ENCODE measurements at regions not wholly inside any gene's neighbourhood (a gene's known extent, or its start where the extent isn't known, plus 50 kb on each side); places are given as distances from the start of the nearest gene placed in this dataset.

DNA sequence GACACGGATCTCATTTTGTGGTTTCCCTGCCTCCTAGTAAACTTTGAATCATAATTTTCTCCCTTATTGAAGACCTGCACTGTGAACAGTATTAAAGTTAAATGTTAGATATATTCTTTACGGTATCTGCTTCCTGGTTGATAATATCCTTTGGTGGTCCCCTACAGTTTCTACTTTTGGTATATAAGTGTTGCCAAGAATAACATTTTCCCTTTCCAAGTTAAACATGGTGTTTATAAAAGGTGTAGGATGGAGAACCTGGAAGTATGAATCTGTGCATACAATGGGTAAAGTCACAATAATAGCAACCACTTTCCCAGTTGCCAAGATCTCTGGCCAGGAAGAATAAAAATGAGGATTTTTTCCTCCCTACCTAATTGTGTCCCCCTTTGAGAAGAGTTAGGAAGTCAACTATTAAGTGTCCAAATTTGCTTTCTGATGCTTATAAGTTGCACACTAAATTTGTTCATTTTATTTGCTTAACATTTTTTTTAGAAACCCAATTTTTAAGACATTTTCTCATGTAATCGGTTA lies 201.0 kb upstream of the STK17B start:
- TF ChIP-seq, protein P1, sequence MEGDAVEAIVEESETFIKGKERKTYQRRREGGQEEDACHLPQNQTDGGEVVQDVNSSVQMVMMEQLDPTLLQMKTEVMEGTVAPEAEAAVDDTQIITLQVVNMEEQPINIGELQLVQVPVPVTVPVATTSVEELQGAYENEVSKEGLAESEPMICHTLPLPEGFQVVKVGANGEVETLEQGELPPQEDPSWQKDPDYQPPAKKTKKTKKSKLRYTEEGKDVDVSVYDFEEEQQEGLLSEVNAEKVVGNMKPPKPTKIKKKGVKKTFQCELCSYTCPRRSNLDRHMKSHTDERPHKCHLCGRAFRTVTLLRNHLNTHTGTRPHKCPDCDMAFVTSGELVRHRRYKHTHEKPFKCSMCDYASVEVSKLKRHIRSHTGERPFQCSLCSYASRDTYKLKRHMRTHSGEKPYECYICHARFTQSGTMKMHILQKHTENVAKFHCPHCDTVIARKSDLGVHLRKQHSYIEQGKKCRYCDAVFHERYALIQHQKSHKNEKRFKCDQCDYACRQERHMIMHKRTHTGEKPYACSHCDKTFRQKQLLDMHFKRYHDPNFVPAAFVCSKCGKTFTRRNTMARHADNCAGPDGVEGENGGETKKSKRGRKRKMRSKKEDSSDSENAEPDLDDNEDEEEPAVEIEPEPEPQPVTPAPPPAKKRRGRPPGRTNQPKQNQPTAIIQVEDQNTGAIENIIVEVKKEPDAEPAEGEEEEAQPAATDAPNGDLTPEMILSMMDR (conservative IDR thresholded peaks at IDR 0.05), result no peak
- H3K27ac ChIP-seq, result no peak overlapping the region

DNA sequence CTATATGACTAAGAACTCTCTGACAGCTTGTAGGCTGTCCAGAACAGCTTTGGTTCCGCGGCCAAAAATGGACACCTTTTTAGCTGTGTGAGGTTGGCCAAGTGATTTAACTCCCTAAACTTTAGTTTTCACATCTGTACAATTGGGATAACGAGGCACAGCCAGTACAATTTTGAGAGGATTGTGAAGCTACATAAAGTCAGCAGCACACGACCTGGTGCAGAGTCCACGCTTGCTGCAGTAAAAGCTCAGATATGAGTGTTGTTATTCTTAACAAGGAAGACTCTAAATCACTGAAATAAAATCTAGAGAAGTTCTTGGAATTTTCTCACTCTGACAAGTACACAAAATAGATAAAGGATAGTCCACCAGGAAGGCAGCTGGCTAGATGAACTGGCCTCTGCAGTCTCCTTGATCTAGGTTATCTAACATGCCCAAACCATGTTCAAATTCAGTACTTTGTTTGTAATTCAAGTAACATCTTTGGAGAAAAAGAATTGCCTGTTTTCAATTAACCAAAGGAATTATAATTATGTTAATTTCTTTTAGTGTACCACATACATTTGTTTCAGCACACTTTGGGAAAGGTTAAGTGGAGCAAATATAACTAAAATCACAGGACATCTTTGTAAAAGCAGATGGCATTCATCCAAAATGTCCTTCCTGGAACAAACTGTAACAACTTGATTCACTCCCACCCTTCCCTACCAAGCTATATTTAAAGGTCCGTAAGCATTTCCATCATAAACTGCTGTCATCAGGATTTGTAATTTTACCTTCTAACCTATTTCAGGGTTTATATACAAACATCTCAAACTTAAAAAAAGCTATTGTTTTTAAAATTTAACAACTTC lies 201.7 kb upstream of the STK17B start:
- TF ChIP-seq, protein P1 (conservative IDR thresholded peaks at IDR 0.05), result no peak
- H3K27ac ChIP-seq, result no peak overlapping the region

DNA sequence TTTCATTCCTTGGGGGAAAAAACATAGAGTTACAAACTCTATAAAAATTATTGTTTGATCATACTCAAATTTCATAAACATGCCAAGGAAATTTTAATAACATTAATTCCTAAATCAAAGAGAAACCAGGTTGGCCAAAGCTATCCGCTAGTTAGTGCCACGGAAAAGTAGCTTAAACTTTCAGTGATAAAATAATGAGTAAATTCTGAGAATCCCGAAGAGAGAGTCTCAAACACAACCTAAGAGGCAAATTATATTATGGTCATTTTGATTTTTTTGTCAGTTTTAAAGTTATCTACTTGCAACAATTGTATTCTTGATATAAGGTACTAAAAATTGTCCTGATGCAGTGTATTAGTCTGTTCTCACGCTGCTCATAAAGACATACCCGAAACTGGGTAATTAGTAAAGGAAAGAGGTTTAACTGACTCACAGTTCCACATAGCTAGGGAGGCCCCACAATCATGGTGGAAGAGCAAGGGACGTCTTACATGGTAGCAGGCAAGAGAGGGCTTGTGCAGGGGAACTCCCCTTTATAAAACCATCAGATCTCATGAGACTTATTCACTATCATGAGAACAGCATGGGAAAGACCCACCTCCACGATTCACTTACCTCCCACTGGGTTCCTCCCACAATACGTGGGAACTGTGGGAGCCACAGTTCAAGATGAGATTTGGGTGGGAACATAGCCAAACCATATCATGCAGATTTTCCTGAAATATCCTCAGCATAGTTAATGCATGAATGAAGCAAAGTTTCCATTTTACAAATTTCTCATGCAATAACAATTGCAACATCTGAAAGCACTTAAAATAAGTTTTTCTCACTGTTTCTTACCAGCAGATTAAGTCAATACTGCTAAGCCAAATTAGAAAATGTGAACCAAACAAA lies 205.9 kb upstream of the STK17B start:
- TF ChIP-seq, protein P1 (conservative IDR thresholded peaks at IDR 0.05), result no peak
- H3K27ac ChIP-seq, result no peak overlapping the region

DNA sequence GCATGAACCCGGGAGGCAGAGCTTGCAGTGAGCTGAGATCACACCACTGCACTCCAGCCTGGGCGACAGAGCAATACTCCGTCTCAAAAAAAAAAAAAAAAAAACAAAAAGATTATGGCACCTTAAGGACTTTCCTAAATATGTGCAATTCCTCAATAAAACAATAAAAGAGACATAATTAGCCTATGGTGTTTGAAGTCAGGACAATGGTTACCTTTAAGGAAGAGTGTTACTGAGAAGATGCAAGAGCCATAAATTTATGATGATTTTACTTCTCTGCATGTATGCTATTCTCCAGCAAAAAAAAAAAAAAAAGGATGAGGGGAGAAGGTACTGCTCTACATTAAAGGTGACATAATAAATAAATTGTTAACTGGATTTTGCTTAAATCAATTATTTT lies 208.2 kb upstream of the STK17B start:
- TF ChIP-seq, protein P1 (conservative IDR thresholded peaks at IDR 0.05), result no peak
- H3K27ac ChIP-seq, result no peak overlapping the region

DNA sequence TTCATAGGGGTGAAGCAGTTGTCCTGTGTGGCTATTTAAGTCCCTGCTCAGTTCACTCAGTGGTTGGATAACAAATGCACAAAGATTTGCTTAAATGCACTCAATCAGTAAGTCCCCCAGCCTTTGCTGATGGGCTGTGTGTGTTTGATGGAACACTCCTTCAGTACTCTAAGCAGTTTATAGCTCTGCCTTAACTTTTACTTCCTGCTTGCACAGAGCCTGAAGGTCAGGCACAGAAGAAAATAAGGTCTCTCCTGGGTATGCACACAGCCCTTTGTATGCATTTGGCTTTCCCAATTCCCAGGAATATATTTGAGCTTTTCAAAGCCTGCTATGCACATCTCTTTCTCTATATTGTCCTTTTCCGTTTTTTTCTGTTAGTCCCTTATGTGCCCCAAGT lies 208.7 kb upstream of the STK17B start:
- TF ChIP-seq, protein P1 (conservative IDR thresholded peaks at IDR 0.05), result no peak
- H3K27ac ChIP-seq, result no peak overlapping the region

DNA sequence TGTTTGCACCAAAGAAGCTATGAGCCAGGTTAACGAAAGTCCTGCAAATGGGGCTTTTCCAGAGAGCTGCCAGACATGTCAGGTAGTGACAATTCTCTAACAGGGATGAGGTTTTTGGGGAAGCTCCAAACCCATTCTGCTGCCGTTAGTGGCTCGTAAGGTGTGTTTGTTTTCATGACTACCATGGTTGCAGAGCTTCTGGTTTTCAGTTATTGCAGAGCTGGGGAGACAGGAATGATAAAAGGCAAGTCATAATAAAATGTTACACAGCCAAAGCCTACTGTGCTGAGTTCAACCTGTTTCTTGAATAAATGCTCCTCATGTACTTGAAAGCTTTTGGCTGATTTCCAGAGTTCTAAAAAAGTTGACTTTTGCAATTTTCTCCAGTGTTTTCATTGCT lies 209.2 kb upstream of the STK17B start:
- TF ChIP-seq, protein P1 (conservative IDR thresholded peaks at IDR 0.05), result no peak
- H3K27ac ChIP-seq, result no peak overlapping the region

DNA sequence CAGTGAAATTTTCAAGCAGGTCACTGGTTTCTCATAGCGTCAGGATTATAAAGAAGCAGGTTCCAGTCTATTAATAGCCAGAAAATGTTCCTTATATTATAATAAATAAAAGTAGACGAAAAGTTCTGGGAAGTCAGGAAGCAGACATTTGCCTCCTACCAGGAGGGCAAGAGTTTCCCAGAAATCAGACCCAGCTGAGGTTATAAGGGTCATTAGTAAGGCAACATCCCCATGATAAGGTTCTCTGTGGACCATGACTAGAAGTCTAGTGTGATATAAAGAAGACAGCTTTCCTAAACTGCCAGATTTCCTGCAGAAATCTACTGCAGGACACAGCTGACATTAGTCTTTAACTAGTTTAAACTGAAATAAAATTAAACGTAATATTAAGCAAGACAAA lies 210.1 kb upstream of the STK17B start:
- TF ChIP-seq, protein P1 (conservative IDR thresholded peaks at IDR 0.05), result no peak
- no peak overlapping the region for H3K27ac ChIP-seq

Measured in VCaP (cell line).